HCT116 (cell line): ENCODE measurements at regions not wholly inside any gene's neighbourhood (a gene's known extent, or its start where the extent isn't known, plus 50 kb on each side); places are given as distances from the start of the nearest gene placed in this dataset.

Experiments used
- ATAC-seq: fragments of 200-7000 bp; cut with Tn5 transposase; 2 replicates; pipeline ENCODE4 v1.9.1; 2020; ENCODE audit warnings: mild to moderate bottlenecking, moderate library complexity
- BruUV-seq: library from RNA; stranded (reverse); fragments of 400-500 nt; replicated peaks from 2 replicates; lab custom pipeline; 2021; lab: Mats Ljungman, UMichigan
- CTCF ChIA-PET: fragments of 300-600 bp; sonication (Branson Sonifier 250); formaldehyde crosslinking; loops from one replicate; lab custom pipeline; 2021; ENCODE audit warnings: antibody characterized with exemption; lab: Charles Lee
- POLR2A ChIA-PET: fragments of 300-600, 350-600 bp; sonication (Branson Sonifier 250); formaldehyde crosslinking; loops from one replicate; lab custom pipeline; 2021; ENCODE audit warnings: antibody characterized with exemption; lab: Charles Lee
- RAD21 ChIA-PET, 2 experiments: fragments of 300-600 bp; sonication (Branson Sonifier 250); formaldehyde crosslinking; loops; one replicate each; lab custom pipeline; 2023; ENCODE audit warnings: low total read pairs in 2 of 2; ENCODE audit not compliant: uncharacterized antibody in 2 of 2, unreplicated experiment in 2 of 2, low non-redundant PET in 1 of 2; lab: Charles Lee
- DNase-seq: peaks from one replicate; pipeline ENCODE4 v3.0.0-alpha.2; 2010; ENCODE audit warnings: low read depth, low spot score
- H2AFZ ChIP-seq: fragments of 200-600 bp; shearing (Covaris generic), sonication (generic); 2 replicates; pipeline ENCODE4 v1.6.1; 2017; ENCODE audit warnings: low read depth, mixed run types, mixed read lengths, antibody characterized with exemption, low read length; ENCODE audit not compliant: poor library complexity, severe bottlenecking
- H3K27ac ChIP-seq: 2 replicates; pipeline ENCODE4 v1.5.1; 2012; ENCODE audit warnings: low read depth, low read length
- H3K27me3 ChIP-seq: fragments of 200-600 bp; sonication (generic); 2 replicates; pipeline ENCODE4 v1.6.1; 2016; ENCODE audit warnings: mixed run types, low read length, mixed read lengths; ENCODE audit not compliant: insufficient read depth
- H3K36me3 ChIP-seq, 2 experiments: fragments of 200-500 bp in 1 of 2; fragments of 200-600 bp in 1 of 2; sonication (Bioruptor generic) in 1 of 2; sonication (generic) in 1 of 2; 2 replicates each; pipeline versions ENCODE4 v1.5.1 to v1.6.1; 2014 to 2016; ENCODE audit warnings: low read length in 2 of 2, inconsistent platforms in 1 of 2, mixed read lengths in 1 of 2, mixed run types in 1 of 2; ENCODE audit not compliant: insufficient read depth in 2 of 2, control insufficient read depth in 1 of 2
- H3K4me1 ChIP-seq, 2 experiments: fragments of 200-600 bp in 1 of 2; sonication (generic) in 1 of 2; 2 replicates each; pipeline versions ENCODE4 v1.5.1 to v1.6.1; 2012 to 2017; ENCODE audit warnings: low read length in 2 of 2, inconsistent platforms in 1 of 2, mild to moderate bottlenecking in 1 of 2, mixed read lengths in 1 of 2, mixed run types in 1 of 2, moderate library complexity in 1 of 2; ENCODE audit not compliant: insufficient read depth in 2 of 2, control insufficient read depth in 1 of 2
- H3K4me2 ChIP-seq: fragments of 200-600 bp; sonication (generic); 2 replicates; pipeline ENCODE4 v1.6.1; 2017; ENCODE audit warnings: mixed run types, low read length, mixed read lengths
- H3K4me3 ChIP-seq, 2 experiments: fragments of 200-600 bp in 1 of 2; sonication (generic) in 1 of 2; replicated peaks in 1 of 2; 2 replicates each; pipeline ENCODE4 v1.5.1; 2011 to 2016; ENCODE audit warnings: low read length in 2 of 2, control low read depth in 1 of 2, low read depth in 1 of 2, mild to moderate bottlenecking in 1 of 2, mixed read lengths in 1 of 2, mixed run types in 1 of 2
- H3K79me2 ChIP-seq: fragments of 200-600 bp; sonication (generic); 2 replicates; pipeline ENCODE4 v1.6.1; 2017; ENCODE audit warnings: mild to moderate bottlenecking, mixed run types, low read length, moderate library complexity, mixed read lengths; ENCODE audit not compliant: insufficient read depth
- H3K9ac ChIP-seq: fragments of 200-600 bp; sonication (generic); 2 replicates; pipeline ENCODE4 v1.6.1; 2016; ENCODE audit warnings: low read length, mixed read lengths
- H3K9me2 ChIP-seq: fragments of 200-600 bp; sonication (generic), shearing (Covaris generic); 2 replicates; pipeline ENCODE4 v1.6.1; 2017; ENCODE audit warnings: mixed run types, mild to moderate bottlenecking, moderate library complexity; ENCODE audit not compliant: insufficient read depth
- H3K9me3 ChIP-seq, 2 experiments: fragments of 200-500 bp in 1 of 2; fragments of 200-600 bp in 1 of 2; sonication (Bioruptor generic) in 1 of 2; sonication (generic) in 1 of 2; 2 replicates each; pipeline ENCODE4 v1.6.1; 2014 to 2017; ENCODE audit warnings: low read length in 2 of 2, mixed read lengths in 2 of 2, inconsistent platforms in 1 of 2, low read depth in 1 of 2, mild to moderate bottlenecking in 1 of 2, mixed run types in 1 of 2, moderate library complexity in 1 of 2; ENCODE audit not compliant: control insufficient read depth in 1 of 2, insufficient read depth in 1 of 2
- H4K20me1 ChIP-seq: fragments of 200-600 bp; sonication (generic), shearing (Covaris generic); 2 replicates; pipeline ENCODE4 v1.6.1; 2017; ENCODE audit warnings: mixed run types, mild to moderate bottlenecking, moderate library complexity; ENCODE audit not compliant: insufficient read depth
- CBX3 ChIP-seq: IDR thresholded peaks from 2 replicates; pipeline ENCODE4 v1.6.1; 2012; ENCODE audit warnings: low read depth
- CEBPB ChIP-seq: IDR thresholded peaks from 2 replicates; pipeline ENCODE4 v1.6.1; 2012; ENCODE audit warnings: low read depth
- CTCF ChIP-seq, 3 experiments: fragments of 200-600 bp in 1 of 3; sonication (generic) in 1 of 3; IDR thresholded peaks in 2 of 3; conservative IDR thresholded peaks in 1 of 3; 2 replicates each; pipeline ENCODE4 v1.5.1; 2012 to 2017; ENCODE audit warnings: low read depth in 2 of 3, low read length in 2 of 3, antibody characterized with exemption in 1 of 3, borderline replicate concordance in 1 of 3, control low read depth in 1 of 3, mild to moderate bottlenecking in 1 of 3, mixed read lengths in 1 of 3, mixed run types in 1 of 3, moderate library complexity in 1 of 3; ENCODE audit not compliant: insufficient read depth in 1 of 3
- ELF1 ChIP-seq: IDR thresholded peaks from 2 replicates; pipeline ENCODE4 v1.6.1; 2012; ENCODE audit warnings: low read depth, borderline replicate concordance
- EZH2 ChIP-seq: fragments of 200-600 bp; sonication (generic); IDR thresholded peaks from 2 replicates; pipeline ENCODE4 v1.6.1; 2017; ENCODE audit warnings: antibody characterized with exemption, mixed run types
- EZH2phosphoT487 ChIP-seq: fragments of 200-600 bp; IDR thresholded peaks from 2 replicates; pipeline ENCODE4 v1.6.1; 2018; ENCODE audit warnings: antibody characterized with exemption, borderline replicate concordance
- FOSL1 ChIP-seq: IDR thresholded peaks from 2 replicates; pipeline ENCODE4 v1.6.1; 2012; ENCODE audit warnings: low read depth
- JUND ChIP-seq: IDR thresholded peaks from 2 replicates; pipeline ENCODE4 v1.6.1; 2012
- MAX ChIP-seq: IDR thresholded peaks from 2 replicates; pipeline ENCODE4 v1.6.1; 2012
- POLR2A ChIP-seq: IDR thresholded peaks from 2 replicates; pipeline ENCODE4 v1.7.0; 2011; ENCODE audit warnings: borderline replicate concordance; ENCODE audit not compliant: insufficient read depth, insufficient read length; ENCODE audit errors: extremely low read depth
- POLR2AphosphoS5 ChIP-seq: IDR thresholded peaks from 2 replicates; pipeline ENCODE4 v1.6.1; 2011; ENCODE audit warnings: mild to moderate bottlenecking, low read depth, low read length, moderate library complexity
- RAD21 ChIP-seq: IDR thresholded peaks from 2 replicates; pipeline ENCODE4 v1.6.1; 2012; ENCODE audit warnings: low read depth, mild to moderate bottlenecking
- SIN3A ChIP-seq: IDR thresholded peaks from 2 replicates; pipeline ENCODE4 v1.6.1; 2012; ENCODE audit warnings: low read depth
- SP1 ChIP-seq: IDR thresholded peaks from 2 replicates; pipeline ENCODE4 v1.6.1; 2012; ENCODE audit warnings: low read depth
- SRF ChIP-seq: IDR thresholded peaks from 2 replicates; pipeline ENCODE4 v1.6.1; 2012; ENCODE audit warnings: low read depth
- TCF7L2 ChIP-seq: IDR thresholded peaks from 2 replicates; pipeline ENCODE4 v1.7.0; 2011; ENCODE audit warnings: borderline replicate concordance, inconsistent platforms; ENCODE audit not compliant: insufficient read depth, insufficient read length; ENCODE audit errors: extremely low read depth
- YY1 ChIP-seq: IDR thresholded peaks from 2 replicates; pipeline ENCODE4 v1.6.1; 2011; ENCODE audit warnings: low read length, low read depth, moderate library complexity, mild to moderate bottlenecking; ENCODE audit not compliant: insufficient replicate concordance; ENCODE audit errors: extremely low read depth
- intact Hi-C: fragments of 100-400 bp; cut with micrococcal nuclease; formaldehyde crosslinking; loops from 2 replicates; pipeline ENCODE4 v1.10.0; 2022
- TF ChIP-seq, protein P1 (sequence below): IDR thresholded peaks from 2 replicates; pipeline ENCODE4 v1.6.1; 2011; ENCODE audit warnings: mild to moderate bottlenecking, low read length, moderate library complexity; ENCODE audit not compliant: insufficient replicate concordance; ENCODE audit errors: extremely low read depth

- TF ChIP-seq CTCF (IDR thresholded peaks at IDR 0.05 in 2 of 3, conservative IDR thresholded peaks at IDR 0.05 in 1 of 3; ENCODE audit: borderline replicate concordance in 1 of 3, insufficient read depth in 1 of 3, low read depth in 2 of 3, low read length in 2 of 3) (no peak), EZH2 (no peak)
- TF ChIP-seq, all 23 proteins: peak for 0
Measured at GRCh38 chr1:106555571-106555970, 500.9 kb upstream of the PRMT6 start (continued).

DNA sequence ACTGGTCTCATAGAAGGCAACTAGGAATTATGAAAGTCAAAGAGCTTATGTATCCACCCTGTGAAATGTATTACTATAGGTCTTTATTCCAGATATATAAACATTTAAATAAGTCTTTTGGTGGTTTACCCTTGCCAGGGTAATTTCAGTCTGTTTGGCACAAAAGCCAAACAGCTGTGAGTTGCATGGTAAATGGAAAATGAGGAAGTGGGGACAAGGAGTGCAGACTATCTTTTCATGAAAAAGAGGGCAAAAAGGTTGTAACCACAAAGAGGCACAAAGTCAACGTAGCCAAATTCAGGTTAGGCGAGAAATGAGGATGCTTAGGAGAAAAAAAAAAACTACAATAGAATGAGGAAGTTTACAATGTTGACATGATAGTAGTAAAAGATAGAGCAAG is 492.3 kb upstream of the PRMT6 start:
- no peaks in the 10 kb centered on the region for H3K9me2 ChIP-seq
- ATAC-seq (no peak), DNase-seq (no peak)
- ChIA-PET POLR2A (no interaction called here), CTCF (no interaction called here), RAD21 (no interaction called here)
- no peaks in the 10 kb centered on the region for H3K4me1 ChIP-seq
- H2AFZ ChIP-seq = no peak overlapping the region
- H3K9me3 ChIP-seq = peaks cover 0 to 18% of the 10 kb centered on the region in 2 experiments; a peak in 2 of 4 replicates
- H3K79me2 ChIP-seq = no peaks in the 10 kb centered on the region
- H3K9ac ChIP-seq = no peak overlapping the region
- intact Hi-C loops = no loop called here
- H4K20me1 ChIP-seq = no peaks in the 10 kb centered on the region
- no peaks in the 10 kb centered on the region for H3K36me3 ChIP-seq
- no peak overlapping the region for H3K27ac ChIP-seq
- no peaks in the 10 kb centered on the region for H3K27me3 ChIP-seq
- no TSS peak for BruUV-seq
- TF ChIP-seq POLR2AphosphoS5 (no peak), YY1 (no peak), SRF (no peak), CBX3 (no peak), TCF7L2 (no peak), RAD21 (no peak), POLR2A (no peak), SP1 (no peak), MAX (no peak), EZH2 (no peak), EZH2phosphoT487 (no peak), SIN3A (no peak), FOSL1 (no peak), CEBPB (no peak), JUND (no peak), ELF1 (no peak)
- TF ChIP-seq, protein P1, sequence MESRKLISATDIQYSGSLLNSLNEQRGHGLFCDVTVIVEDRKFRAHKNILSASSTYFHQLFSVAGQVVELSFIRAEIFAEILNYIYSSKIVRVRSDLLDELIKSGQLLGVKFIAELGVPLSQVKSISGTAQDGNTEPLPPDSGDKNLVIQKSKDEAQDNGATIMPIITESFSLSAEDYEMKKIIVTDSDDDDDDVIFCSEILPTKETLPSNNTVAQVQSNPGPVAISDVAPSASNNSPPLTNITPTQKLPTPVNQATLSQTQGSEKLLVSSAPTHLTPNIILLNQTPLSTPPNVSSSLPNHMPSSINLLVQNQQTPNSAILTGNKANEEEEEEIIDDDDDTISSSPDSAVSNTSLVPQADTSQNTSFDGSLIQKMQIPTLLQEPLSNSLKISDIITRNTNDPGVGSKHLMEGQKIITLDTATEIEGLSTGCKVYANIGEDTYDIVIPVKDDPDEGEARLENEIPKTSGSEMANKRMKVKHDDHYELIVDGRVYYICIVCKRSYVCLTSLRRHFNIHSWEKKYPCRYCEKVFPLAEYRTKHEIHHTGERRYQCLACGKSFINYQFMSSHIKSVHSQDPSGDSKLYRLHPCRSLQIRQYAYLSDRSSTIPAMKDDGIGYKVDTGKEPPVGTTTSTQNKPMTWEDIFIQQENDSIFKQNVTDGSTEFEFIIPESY = no peak
- no peak overlapping the region for H3K4me3 ChIP-seq
- H3K4me2 ChIP-seq = no peak overlapping the region
